SK-N-SH (cell line): ENCODE measurements at regions not wholly inside any gene's neighbourhood (a gene's known extent, or its start where the extent isn't known, plus 50 kb on each side); places are given as distances from the start of the nearest gene placed in this dataset.

ENCODE experiments used
- CTCF ChIA-PET: fragments of 300-600, 350-600 bp; formaldehyde crosslinking; extraction: SDS; loops from one replicate; lab custom pipeline; 2021; lab: Yijun Ruan, JAX
- POLR2A ChIA-PET: fragments of 350-600 bp; sonication (Branson Sonifier 250); formaldehyde crosslinking; extraction: SDS; loops from one replicate; lab custom pipeline; 2020; ENCODE audit warnings: antibody characterized with exemption, inconsistent platforms; lab: Yijun Ruan, JAX
- DNase-seq: peaks from one replicate; pipeline ENCODE4 v3.0.0; 2012
- H2AFZ ChIP-seq: fragments of 200-600 bp; sonication (generic); 2 replicates; pipeline ENCODE4 v1.8.1; 2016; ENCODE audit warnings: antibody characterized with exemption, mild to moderate bottlenecking, low read depth
- H3F3A ChIP-seq: fragments of 200-600 bp; sonication (generic); replicated peaks from 2 replicates; pipeline ENCODE3; 2016; ENCODE audit warnings: antibody characterized with exemption, mild to moderate bottlenecking; ENCODE audit not compliant: insufficient read depth
- H3K27ac ChIP-seq, 2 experiments: fragments of 200-500 bp in 1 of 2; fragments of 200-600 bp in 1 of 2; sonication (Bioruptor generic) in 1 of 2; sonication (generic), shearing (Covaris generic) in 1 of 2; 2 replicates each; pipeline versions ENCODE4 v1.5.1 to v1.6.1; 2014 to 2016; ENCODE audit warnings: low read depth in 2 of 2, inconsistent platforms in 1 of 2, low read length in 1 of 2, mild to moderate bottlenecking in 1 of 2, mixed read lengths in 1 of 2
- H3K27me3 ChIP-seq: fragments of 200-600 bp; sonication (generic), shearing (Covaris generic); 2 replicates; pipeline ENCODE4 v1.6.1; 2016; ENCODE audit warnings: mixed run types; ENCODE audit not compliant: insufficient read depth
- H3K36me3 ChIP-seq, 2 experiments: fragments of 200-500 bp in 1 of 2; fragments of 200-600 bp in 1 of 2; sonication (Bioruptor generic) in 1 of 2; sonication (generic) in 1 of 2; replicated peaks in 1 of 2; 2 replicates each; pipeline versions ENCODE3 to v1.5.1; 2014 to 2016; ENCODE audit warnings: low read length in 1 of 2, mild to moderate bottlenecking in 1 of 2; ENCODE audit not compliant: insufficient read depth in 2 of 2, control insufficient read depth in 1 of 2
- H3K4me1 ChIP-seq, 2 experiments: fragments of 200-500 bp in 1 of 2; fragments of 200-600 bp in 1 of 2; sonication (Bioruptor generic) in 1 of 2; sonication (generic), shearing (Covaris generic) in 1 of 2; 2 replicates each; pipeline versions ENCODE4 v1.5.1 to v1.6.1; 2014 to 2016; ENCODE audit warnings: low read depth in 1 of 2, low read length in 1 of 2, mixed run types in 1 of 2; ENCODE audit not compliant: insufficient read depth in 2 of 2, control insufficient read depth in 1 of 2
- H3K4me2 ChIP-seq: fragments of 200-600 bp; sonication (generic), shearing (Covaris generic); 2 replicates; pipeline ENCODE4 v1.6.1; 2017; ENCODE audit warnings: mixed run types
- H3K4me3 ChIP-seq, 2 experiments: fragments of 200-500 bp in 1 of 2; fragments of 200-600 bp in 1 of 2; sonication (Bioruptor generic) in 1 of 2; sonication (generic), shearing (Covaris generic) in 1 of 2; 2 replicates each; pipeline versions ENCODE4 v1.5.1 to v1.8.1; 2014 to 2016; ENCODE audit warnings: low read depth in 2 of 2, inconsistent platforms in 1 of 2, low read length in 1 of 2, mild to moderate bottlenecking in 1 of 2, mixed read lengths in 1 of 2, moderate library complexity in 1 of 2
- H3K79me2 ChIP-seq: fragments of 200-600 bp; sonication (generic); 2 replicates; pipeline ENCODE4 v1.8.1; 2017; ENCODE audit warnings: mild to moderate bottlenecking; ENCODE audit not compliant: insufficient read depth
- H3K9ac ChIP-seq: fragments of 200-600 bp; sonication (generic); 2 replicates; pipeline ENCODE4 v1.6.1; 2017; ENCODE audit warnings: mixed run types
- H3K9me2 ChIP-seq: fragments of 200-600 bp; sonication (generic); 2 replicates; pipeline ENCODE4 v1.6.1; 2017; ENCODE audit warnings: mixed run types
- H3K9me3 ChIP-seq: fragments of 200-600 bp; sonication (generic); 2 replicates; pipeline ENCODE4 v1.6.1; 2017; ENCODE audit warnings: mixed run types, mild to moderate bottlenecking, moderate library complexity
- H4K20me1 ChIP-seq: fragments of 200-600 bp; sonication (generic); 2 replicates; pipeline ENCODE4 v1.6.1; 2017; ENCODE audit warnings: mild to moderate bottlenecking, mixed run types; ENCODE audit not compliant: insufficient read depth
- EP300 ChIP-seq, 2 experiments: IDR thresholded peaks; 2 replicates each; pipeline versions ENCODE4 v1.4.0 to v1.6.1; 2012; ENCODE audit warnings: borderline replicate concordance in 1 of 2, low read depth in 1 of 2, low read length in 1 of 2
- EZH2phosphoT487 ChIP-seq: fragments of 200-600 bp; sonication (generic); IDR thresholded peaks from 2 replicates; pipeline ENCODE4 v1.6.1; 2017; ENCODE audit warnings: low read depth, mixed run types, mild to moderate bottlenecking, antibody characterized with exemption, moderate library complexity, borderline replicate concordance
- FOXM1 ChIP-seq: IDR thresholded peaks from 2 replicates; pipeline ENCODE4 v1.4.0; 2012; ENCODE audit warnings: low read depth, mild to moderate bottlenecking
- GABPA ChIP-seq: IDR thresholded peaks from 2 replicates; pipeline ENCODE4 v1.4.0; 2012; ENCODE audit warnings: low read depth, mild to moderate bottlenecking
- IRF3 ChIP-seq: fragments of 150-350 bp; IDR thresholded peaks from 2 replicates; pipeline ENCODE4 v1.6.1; 2016; ENCODE audit warnings: mild to moderate bottlenecking, low read depth, low read length
- JUND ChIP-seq: IDR thresholded peaks from 2 replicates; pipeline ENCODE4 v1.4.0; 2012
- MEF2A ChIP-seq: IDR thresholded peaks from 2 replicates; pipeline ENCODE4 v1.4.0; 2012; ENCODE audit warnings: low read depth, borderline replicate concordance
- NFIC ChIP-seq: IDR thresholded peaks from 2 replicates; pipeline ENCODE4 v1.4.0; 2012; ENCODE audit warnings: borderline replicate concordance
- NRF1 ChIP-seq: IDR thresholded peaks from 2 replicates; pipeline ENCODE4 v1.6.1; 2012; ENCODE audit warnings: low read depth, mild to moderate bottlenecking, low read length
- RFX5 ChIP-seq: IDR thresholded peaks from 2 replicates; pipeline ENCODE4 v1.6.1; 2012; ENCODE audit warnings: mild to moderate bottlenecking, improper control_type of control experiment, low read length
- TAF1 ChIP-seq: IDR thresholded peaks from 2 replicates; pipeline ENCODE4 v1.6.1; 2012; ENCODE audit warnings: low read depth, mild to moderate bottlenecking, low read length, moderate library complexity, borderline replicate concordance
- TCF12 ChIP-seq: IDR thresholded peaks from 2 replicates; pipeline ENCODE4 v1.4.0; 2012
- TEAD4 ChIP-seq: IDR thresholded peaks from 2 replicates; pipeline ENCODE4 v1.4.0; 2012; ENCODE audit warnings: mild to moderate bottlenecking, borderline replicate concordance; ENCODE audit not compliant: insufficient read depth
- USF1 ChIP-seq: IDR thresholded peaks from 2 replicates; pipeline ENCODE4 v1.4.0; 2012; ENCODE audit warnings: low read depth, borderline replicate concordance
- WGBS: methylation state at CpG from one replicate; pipeline ENCODE4 v1.1.6; 2017; ENCODE audit warnings: low lambda C conversion rate; 5-methylcytosine and 5-hydroxymethylcytosine counted together

DNA sequence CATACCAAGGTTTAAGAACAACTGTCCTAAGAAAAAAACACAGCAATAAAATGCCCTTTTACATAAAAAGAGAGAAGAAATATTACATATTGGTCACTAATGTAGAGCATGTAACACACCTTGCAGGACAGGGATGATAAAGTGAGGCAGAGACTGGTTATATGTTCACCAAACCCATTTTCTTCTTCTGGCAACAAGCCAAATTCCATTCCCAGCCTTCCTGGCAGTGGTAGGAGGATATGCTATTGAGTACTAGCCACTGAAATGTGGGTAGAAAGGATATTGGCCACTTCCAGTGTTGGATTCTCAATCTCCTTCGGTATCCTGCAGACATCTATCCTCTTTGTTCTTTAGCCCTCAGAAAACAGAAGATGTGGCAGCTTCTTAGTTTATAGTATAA, 105.2 kb upstream of the SHISA6 start (continued):
- TF ChIP-seq NFIC = no peak
- no peak for TF ChIP-seq MEF2A

DNA sequence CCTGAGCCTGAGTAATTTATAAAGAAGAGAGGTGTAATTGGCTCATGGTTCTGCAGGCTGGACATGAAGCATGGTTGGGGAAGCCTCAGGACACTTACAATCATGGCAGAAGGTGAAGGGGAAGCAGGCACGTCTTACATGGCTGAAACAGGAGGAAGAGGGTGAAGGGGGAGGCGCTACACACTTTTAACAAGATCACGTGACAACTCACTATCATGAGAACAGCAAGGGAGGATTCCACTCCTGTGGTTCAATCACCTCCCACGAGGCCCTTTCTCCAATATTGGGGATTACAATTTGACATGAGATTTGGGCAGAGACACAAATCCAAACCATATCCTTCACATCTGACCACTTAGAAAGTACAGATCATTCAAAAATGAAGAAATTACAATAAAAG, 110.6 kb upstream of the SHISA6 start:
- DNase-seq = no peak
- Histone ChIP-seq H3K4me2 (no peak overlapping the region), H3K9me3 (no peaks in the 10 kb centered on the region), H3F3A (no peaks in the 10 kb centered on the region), H3K27ac (no peak overlapping the region), H3K9me2 (no peaks in the 10 kb centered on the region), H3K79me2 (no peaks in the 10 kb centered on the region), H2AFZ (no peak overlapping the region), H3K9ac (no peak overlapping the region), H3K27me3 (no peaks in the 10 kb centered on the region), H3K4me3 (no peak overlapping the region), H3K4me1 (no peaks in the 10 kb centered on the region), H4K20me1 (no peaks in the 10 kb centered on the region), H3K36me3 (no peaks in the 10 kb centered on the region)
- no peak for TF ChIP-seq TAF1
- no peak for TF ChIP-seq TCF12
- TF ChIP-seq FOXM1 = no peak
- no peak for TF ChIP-seq RFX5
- TF ChIP-seq EZH2phosphoT487 = no peak
- no peak for TF ChIP-seq USF1
- TF ChIP-seq TEAD4 = no peak
- no peak for TF ChIP-seq NFIC
- no peak for TF ChIP-seq NRF1
- no peak for TF ChIP-seq JUND
- no peak for TF ChIP-seq IRF3
- ChIA-PET POLR2A (no interaction called here), CTCF (no interaction called here)
- 0% methylated on average over 4 of the region's 4 CpGs for WGBS

- TF ChIP-seq GABPA (no peak), TEAD4 (no peak), IRF3 (no peak), EP300 (IDR thresholded peaks at IDR 0.05; ENCODE audit: borderline replicate concordance in 1 of 2, low read depth in 1 of 2, low read length in 1 of 2) (no peak)
- H3K27me3 ChIP-seq = no peaks in the 10 kb centered on the region
- ChIA-PET POLR2A (no interaction called here), CTCF (interaction anchor here (1.3 to 2.5 kb wide), 2 partner anchors 22 to 813 kb away, joined by 4 to 7 read pairs; no protein-coding TSS in a partner anchor)
- H3F3A ChIP-seq = no peaks in the 10 kb centered on the region
- H3K4me1 ChIP-seq = no peaks in the 10 kb centered on the region; a peak in 1 of 4 replicates
- H3K9me3 ChIP-seq = no peaks in the 10 kb centered on the region
- no peaks in the 10 kb centered on the region for H3K36me3 ChIP-seq
- H2AFZ ChIP-seq = no peak overlapping the region
- no peak for DNase-seq
- no peak overlapping the region for H3K27ac ChIP-seq
- H3K9me2 ChIP-seq = no peaks in the 10 kb centered on the region
- WGBS = 21% methylated on average over 5 of the region's 5 CpGs
- H3K9ac ChIP-seq = no peak overlapping the region
- no peak overlapping the region for H3K4me3 ChIP-seq
- H3K79me2 ChIP-seq = no peaks in the 10 kb centered on the region
- H3K4me2 ChIP-seq = no peak overlapping the region
- no peaks in the 10 kb centered on the region for H4K20me1 ChIP-seq
Measured at GRCh38 chr17:11122908-11123307, 118.1 kb upstream of the SHISA6 start.
